ENCODE measurements at regions not wholly inside any gene's neighbourhood (a gene's known extent, or its start where the extent isn't known, plus 50 kb on each side); places are given as distances from the start of the nearest gene placed in this dataset.
"Not testable (repeated sequence)": the region's sequence is repeated elsewhere in the genome, so short reads cannot be mapped to it uniquely, and the experiment has no call there.

- DNase-seq: no peak
- no peak overlapping the region for H3K27ac ChIP-seq (ENCODE audit: low read length)
- H3K36me3 ChIP-seq (ENCODE audit: control insufficient read depth, insufficient read depth, low read length): no peaks in the 10 kb centered on the region
- H3K4me3 ChIP-seq (ENCODE audit: low read length): no peak overlapping the region
- peaks cover 12% of the 10 kb centered on the region for H3K9me3 ChIP-seq (replicated peaks; ENCODE audit: control insufficient read depth, low read depth, low read length)
- no peaks in the 10 kb centered on the region for H3K27me3 ChIP-seq (ENCODE audit: control insufficient read depth, insufficient read depth, low read length)
- H3K4me1 ChIP-seq (ENCODE audit: control insufficient read depth, insufficient read depth, low read length): no peaks in the 10 kb centered on the region
Measured at GRCh38 chr4:159582685-159583084, 479.8 kb downstream of the RAPGEF2 start.

GRCh38 chr4:159592898-159593556 is 490.1 kb downstream of the RAPGEF2 start:
- H3K36me3 ChIP-seq (ENCODE audit: control insufficient read depth, insufficient read depth, low read length): no peaks in the 10 kb centered on the region
- no CpG with 5 or more reads among the region's 2 CpGs for WGBS (ENCODE audit: insufficient coverage)
- no peak for DNase-seq
- H3K27ac ChIP-seq (ENCODE audit: low read length): no peak overlapping the region
- no peaks in the 10 kb centered on the region for H3K27me3 ChIP-seq (ENCODE audit: control insufficient read depth, insufficient read depth, low read length)
- H3K4me3 ChIP-seq (ENCODE audit: low read length): no peak overlapping the region
- H3K4me1 ChIP-seq (ENCODE audit: control insufficient read depth, insufficient read depth, low read length): no peaks in the 10 kb centered on the region
- no peaks in the 10 kb centered on the region for H3K9me3 ChIP-seq (replicated peaks; ENCODE audit: control insufficient read depth, low read depth, low read length)

- no peak overlapping the region for H3K27ac ChIP-seq (ENCODE audit: low read length)
- H3K27me3 ChIP-seq (ENCODE audit: control insufficient read depth, insufficient read depth, low read length): no peaks in the 10 kb centered on the region
- WGBS (ENCODE audit: insufficient coverage): 0% methylated on average over 1 of the region's 4 CpGs
- no peak overlapping the region for H3K4me3 ChIP-seq (ENCODE audit: low read length)
- no peaks in the 10 kb centered on the region for H3K36me3 ChIP-seq (ENCODE audit: control insufficient read depth, insufficient read depth, low read length)
- no peaks in the 10 kb centered on the region for H3K4me1 ChIP-seq (ENCODE audit: control insufficient read depth, insufficient read depth, low read length)
- H3K9me3 ChIP-seq (replicated peaks; ENCODE audit: control insufficient read depth, low read depth, low read length): no peaks in the 10 kb centered on the region
- DNase-seq: no peak
Measured at GRCh38 chr4:159593681-159594080, 490.8 kb downstream of the RAPGEF2 start.

- H3K4me1 ChIP-seq (ENCODE audit: control insufficient read depth, insufficient read depth, low read length): no peaks in the 10 kb centered on the region
- WGBS (ENCODE audit: insufficient coverage): no CpG with 5 or more reads among the region's 2 CpGs
- DNase-seq: no peak
- H3K4me3 ChIP-seq (ENCODE audit: low read length): no peak overlapping the region
- H3K27me3 ChIP-seq (ENCODE audit: control insufficient read depth, insufficient read depth, low read length): no peaks in the 10 kb centered on the region
- H3K9me3 ChIP-seq (replicated peaks; ENCODE audit: control insufficient read depth, low read depth, low read length): no peaks in the 10 kb centered on the region
- no peaks in the 10 kb centered on the region for H3K36me3 ChIP-seq (ENCODE audit: control insufficient read depth, insufficient read depth, low read length)
- H3K27ac ChIP-seq (ENCODE audit: low read length): no peak overlapping the region
Measured at GRCh38 chr4:159594576-159594975, 491.7 kb downstream of the RAPGEF2 start.

- not testable (repeated sequence) for H3K27me3 ChIP-seq (ENCODE audit: control insufficient read depth, insufficient read depth, low read length); H3K36me3 ChIP-seq (ENCODE audit: control insufficient read depth, insufficient read depth, low read length); H3K4me1 ChIP-seq (ENCODE audit: control insufficient read depth, insufficient read depth, low read length); DNase-seq; H3K4me3 ChIP-seq (ENCODE audit: low read length); H3K9me3 ChIP-seq (replicated peaks; ENCODE audit: control insufficient read depth, low read depth, low read length); H3K27ac ChIP-seq (ENCODE audit: low read length)
- WGBS (ENCODE audit: insufficient coverage): 22% methylated on average over 1 of the region's 4 CpGs
Measured at GRCh38 chr4:159595101-159595500, 492.2 kb downstream of the RAPGEF2 start.

GRCh38 chr4:159598602-159599001 is 495.7 kb downstream of the RAPGEF2 start:
- no peaks in the 10 kb centered on the region for H3K9me3 ChIP-seq (replicated peaks; ENCODE audit: control insufficient read depth, low read depth, low read length)
- DNase-seq: no peak
- H3K27me3 ChIP-seq (ENCODE audit: control insufficient read depth, insufficient read depth, low read length): no peaks in the 10 kb centered on the region
- no peaks in the 10 kb centered on the region for H3K4me1 ChIP-seq (ENCODE audit: control insufficient read depth, insufficient read depth, low read length)
- no peak overlapping the region for H3K4me3 ChIP-seq (ENCODE audit: low read length)
- WGBS (ENCODE audit: insufficient coverage): no CpG with 5 or more reads among the region's 2 CpGs
- H3K27ac ChIP-seq (ENCODE audit: low read length): no peak overlapping the region
- H3K36me3 ChIP-seq (ENCODE audit: control insufficient read depth, insufficient read depth, low read length): no peaks in the 10 kb centered on the region

- Histone ChIP-seq H3K36me3 (ENCODE audit: control insufficient read depth, insufficient read depth, low read length) (no peaks in the 10 kb centered on the region), H3K27ac (ENCODE audit: low read length) (no peak overlapping the region), H3K4me3 (ENCODE audit: low read length) (no peak overlapping the region), H3K4me1 (ENCODE audit: control insufficient read depth, insufficient read depth, low read length) (no peaks in the 10 kb centered on the region), H3K27me3 (ENCODE audit: control insufficient read depth, insufficient read depth, low read length) (no peaks in the 10 kb centered on the region), H3K9me3 (replicated peaks; ENCODE audit: control insufficient read depth, low read depth, low read length) (no peaks in the 10 kb centered on the region)
- whole genome bisulfite sequencing (ENCODE audit: insufficient coverage): 71% methylated on average over 1 of the region's 2 CpGs
- no peak for DNase-seq
Measured at GRCh38 chr4:159600061-159600460, 497.2 kb downstream of the RAPGEF2 start.

- H3K9me3 ChIP-seq (replicated peaks; ENCODE audit: control insufficient read depth, low read depth, low read length): peaks cover 2% of the 10 kb centered on the region
- H3K4me1 ChIP-seq (ENCODE audit: control insufficient read depth, insufficient read depth, low read length): no peaks in the 10 kb centered on the region
- 67% methylated on average over 1 of the region's 3 CpGs for WGBS (ENCODE audit: insufficient coverage)
- H3K4me3 ChIP-seq (ENCODE audit: low read length): no peak overlapping the region
- no peak for DNase-seq
- no peak overlapping the region for H3K27ac ChIP-seq (ENCODE audit: low read length)
- H3K27me3 ChIP-seq (ENCODE audit: control insufficient read depth, insufficient read depth, low read length): no peaks in the 10 kb centered on the region
- H3K36me3 ChIP-seq (ENCODE audit: control insufficient read depth, insufficient read depth, low read length): no peaks in the 10 kb centered on the region
Measured at GRCh38 chr4:159604781-159605180, 501.9 kb downstream of the RAPGEF2 start.

- H3K27ac ChIP-seq (ENCODE audit: low read length): no peak overlapping the region
- H3K9me3 ChIP-seq (replicated peaks; ENCODE audit: control insufficient read depth, low read depth, low read length): peaks cover 2% of the 10 kb centered on the region
- no peak for DNase-seq
- H3K4me3 ChIP-seq (ENCODE audit: low read length): no peak overlapping the region
- H3K27me3 ChIP-seq (ENCODE audit: control insufficient read depth, insufficient read depth, low read length): no peaks in the 10 kb centered on the region
- H3K4me1 ChIP-seq (ENCODE audit: control insufficient read depth, insufficient read depth, low read length): no peaks in the 10 kb centered on the region
- H3K36me3 ChIP-seq (ENCODE audit: control insufficient read depth, insufficient read depth, low read length): no peaks in the 10 kb centered on the region
Measured at GRCh38 chr4:159606835-159607234, 504.0 kb downstream of the RAPGEF2 start.

GRCh38 chr4:159607809-159608208 is 504.9 kb downstream of the RAPGEF2 start:
- Histone ChIP-seq H3K36me3 (ENCODE audit: control insufficient read depth, insufficient read depth, low read length) (no peaks in the 10 kb centered on the region), H3K4me1 (ENCODE audit: control insufficient read depth, insufficient read depth, low read length) (no peaks in the 10 kb centered on the region), H3K27me3 (ENCODE audit: control insufficient read depth, insufficient read depth, low read length) (no peaks in the 10 kb centered on the region), H3K4me3 (ENCODE audit: low read length) (no peak overlapping the region), H3K27ac (ENCODE audit: low read length) (no peak overlapping the region), H3K9me3 (replicated peaks; ENCODE audit: control insufficient read depth, low read depth, low read length) (peaks cover 2% of the 10 kb centered on the region)
- DNase-seq: no peak
- WGBS (ENCODE audit: insufficient coverage): no CpG with 5 or more reads among the region's 1 CpG

GRCh38 chr4:159608436-159608835 is 505.6 kb downstream of the RAPGEF2 start:
- no peak for DNase-seq

More at GRCh38 chr4:159608436-159608835, 505.6 kb downstream of the RAPGEF2 start:
- no peaks in the 10 kb centered on the region for H3K27me3 ChIP-seq (ENCODE audit: control insufficient read depth, insufficient read depth, low read length)
- no peak overlapping the region for H3K27ac ChIP-seq (ENCODE audit: low read length)
- no CpG with 5 or more reads among the region's 4 CpGs for WGBS (ENCODE audit: insufficient coverage)
- no peaks in the 10 kb centered on the region for H3K36me3 ChIP-seq (ENCODE audit: control insufficient read depth, insufficient read depth, low read length)
- no peaks in the 10 kb centered on the region for H3K4me1 ChIP-seq (ENCODE audit: control insufficient read depth, insufficient read depth, low read length)
- peaks cover 2% of the 10 kb centered on the region for H3K9me3 ChIP-seq (replicated peaks; ENCODE audit: control insufficient read depth, low read depth, low read length)
- H3K4me3 ChIP-seq (ENCODE audit: low read length): no peak overlapping the region
